ENCODE measurements at regions not wholly inside any gene's neighbourhood (a gene's known extent, or its start where the extent isn't known, plus 50 kb on each side); places are given as distances from the start of the nearest gene placed in this dataset.
A peak's percentile ranks its signal among the peaks of the same experiment; 100 is the strongest.

DNA sequence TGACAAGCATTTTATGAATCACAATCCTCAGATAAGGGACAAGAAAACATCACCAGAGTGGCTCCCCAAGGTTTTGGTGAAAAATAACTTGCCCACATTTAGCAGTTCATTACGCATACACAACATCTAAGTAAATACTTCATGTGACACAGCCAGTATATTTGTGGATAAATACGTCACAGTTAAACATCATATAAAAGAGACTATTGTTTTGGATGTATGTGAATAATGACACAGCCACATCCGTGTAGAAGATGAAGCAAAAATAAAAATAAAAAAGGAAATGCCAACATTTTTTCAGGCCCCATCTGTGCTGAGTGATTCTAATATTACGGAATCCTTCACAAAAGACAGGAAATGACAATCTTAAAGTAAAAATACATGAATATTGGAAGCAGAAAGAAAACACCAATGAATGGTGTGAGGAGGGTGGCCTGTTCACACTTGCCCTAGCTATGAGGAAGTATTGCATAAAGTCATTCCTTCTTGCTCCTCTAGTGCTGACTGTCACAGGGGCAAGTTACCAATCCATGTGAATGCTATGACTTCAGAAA lies 457.1 kb downstream of the KLF12 start:
- Mint-ChIP-seq H3K27me3 (no peaks in the 10 kb centered on the region), H3K9me3 (ENCODE audit: low read depth) (peaks cover 9% of the 10 kb centered on the region), H3K27ac (peak overlapping the region; percentile 4), H3K36me3 (ENCODE audit: insufficient read depth) (no peaks in the 10 kb centered on the region), H3K4me1 (ENCODE audit: low read depth) (peaks cover 41% of the 10 kb centered on the region), H3K4me3 (ENCODE audit: low read depth) (no peak overlapping the region)
- no peak for DNase-seq (ENCODE audit: low spot score, unreplicated experiment)
- TF ChIP-seq, protein P1, sequence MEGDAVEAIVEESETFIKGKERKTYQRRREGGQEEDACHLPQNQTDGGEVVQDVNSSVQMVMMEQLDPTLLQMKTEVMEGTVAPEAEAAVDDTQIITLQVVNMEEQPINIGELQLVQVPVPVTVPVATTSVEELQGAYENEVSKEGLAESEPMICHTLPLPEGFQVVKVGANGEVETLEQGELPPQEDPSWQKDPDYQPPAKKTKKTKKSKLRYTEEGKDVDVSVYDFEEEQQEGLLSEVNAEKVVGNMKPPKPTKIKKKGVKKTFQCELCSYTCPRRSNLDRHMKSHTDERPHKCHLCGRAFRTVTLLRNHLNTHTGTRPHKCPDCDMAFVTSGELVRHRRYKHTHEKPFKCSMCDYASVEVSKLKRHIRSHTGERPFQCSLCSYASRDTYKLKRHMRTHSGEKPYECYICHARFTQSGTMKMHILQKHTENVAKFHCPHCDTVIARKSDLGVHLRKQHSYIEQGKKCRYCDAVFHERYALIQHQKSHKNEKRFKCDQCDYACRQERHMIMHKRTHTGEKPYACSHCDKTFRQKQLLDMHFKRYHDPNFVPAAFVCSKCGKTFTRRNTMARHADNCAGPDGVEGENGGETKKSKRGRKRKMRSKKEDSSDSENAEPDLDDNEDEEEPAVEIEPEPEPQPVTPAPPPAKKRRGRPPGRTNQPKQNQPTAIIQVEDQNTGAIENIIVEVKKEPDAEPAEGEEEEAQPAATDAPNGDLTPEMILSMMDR (IDR thresholded peaks at IDR 0.05; ENCODE audit: unreplicated experiment) = no peak

DNA sequence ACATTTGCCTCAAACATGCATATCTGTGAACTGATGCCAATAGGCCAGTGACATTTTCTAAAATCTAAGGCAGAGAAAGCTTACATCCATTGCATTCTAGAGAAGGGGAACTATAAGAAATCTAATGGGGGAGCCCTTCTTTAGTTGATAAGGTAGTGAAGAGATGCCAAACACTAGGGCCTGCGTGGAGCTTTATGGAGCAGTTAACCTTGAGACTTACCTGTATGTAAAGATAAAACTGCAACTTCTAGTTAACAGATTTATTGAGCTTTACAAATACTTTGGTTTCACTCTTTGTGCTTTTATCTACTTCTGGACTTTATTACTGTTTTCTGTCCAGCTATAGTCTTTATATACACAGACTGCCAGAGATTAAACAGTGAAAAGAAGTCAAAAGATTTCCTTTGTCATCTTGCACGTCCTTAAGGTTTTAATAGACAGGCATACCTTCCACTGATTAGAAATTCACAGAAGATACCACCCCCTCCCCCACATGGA lies 457.6 kb downstream of the KLF12 start:
- H3K4me1 Mint-ChIP-seq (ENCODE audit: low read depth) = peaks cover 43% of the 10 kb centered on the region

DNA sequence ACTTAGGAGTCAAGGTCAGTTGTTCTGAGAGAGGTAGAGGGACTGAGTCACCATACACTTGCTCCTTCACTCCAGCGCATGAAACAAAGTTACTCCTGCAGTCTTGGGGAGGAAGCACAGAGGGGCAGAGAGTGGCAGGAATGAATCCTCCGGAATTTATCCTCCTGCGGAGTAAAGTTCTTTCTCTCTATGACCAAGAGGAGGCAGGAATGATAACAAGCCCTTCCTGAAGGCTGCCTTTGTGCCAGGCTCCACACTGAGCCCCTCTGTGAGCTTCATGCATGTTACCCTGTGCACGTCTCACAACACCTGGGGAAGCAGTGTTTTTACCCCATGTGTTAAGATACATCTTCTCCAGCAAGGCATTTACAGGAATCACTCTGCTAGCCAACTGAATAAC lies 458.4 kb downstream of the KLF12 start:
- peaks cover 13% of the 10 kb centered on the region for H3K9me3 Mint-ChIP-seq (ENCODE audit: low read depth)
- no peak overlapping the region for H3K4me3 Mint-ChIP-seq (ENCODE audit: low read depth)
- no peaks in the 10 kb centered on the region for H3K36me3 Mint-ChIP-seq (ENCODE audit: insufficient read depth)
- TF ChIP-seq, protein P1 (IDR thresholded peaks at IDR 0.05; ENCODE audit: unreplicated experiment) = no peak
- H3K27ac Mint-ChIP-seq = no peak overlapping the region
- DNase-seq (ENCODE audit: low spot score, unreplicated experiment) = no peak
- no peaks in the 10 kb centered on the region for H3K27me3 Mint-ChIP-seq
- peaks cover 43% of the 10 kb centered on the region for H3K4me1 Mint-ChIP-seq (ENCODE audit: low read depth)

More for the DNA sequence above, 457.6 kb downstream of the KLF12 start:
- TF ChIP-seq, protein P1 (IDR thresholded peaks at IDR 0.05; ENCODE audit: unreplicated experiment) = no peak
- Mint-ChIP-seq H3K9me3 (ENCODE audit: low read depth) (peaks cover 9% of the 10 kb centered on the region), H3K27ac (peak overlapping the region; percentile 4), H3K27me3 (no peaks in the 10 kb centered on the region), H3K36me3 (ENCODE audit: insufficient read depth) (no peaks in the 10 kb centered on the region), H3K4me3 (ENCODE audit: low read depth) (no peak overlapping the region)
- no peak for DNase-seq (ENCODE audit: low spot score, unreplicated experiment)

DNA sequence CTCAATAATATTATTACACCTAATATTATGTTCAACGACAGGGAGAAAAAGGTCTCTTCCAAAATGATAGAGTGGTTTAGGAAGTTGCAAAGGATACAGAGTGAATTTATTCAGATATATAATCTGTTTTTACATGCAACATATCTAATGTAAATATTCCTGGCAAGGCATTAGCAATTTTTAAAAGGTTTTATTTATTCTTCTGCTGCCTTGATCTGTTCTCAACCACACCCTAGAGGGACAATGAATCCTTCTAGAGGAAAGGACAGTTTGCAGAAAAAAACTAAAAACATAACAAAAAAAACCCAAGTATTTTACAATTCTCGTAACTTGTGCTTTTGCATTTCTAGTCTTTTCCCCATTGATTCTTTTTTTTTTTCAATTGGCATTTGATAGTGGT lies 459.6 kb downstream of the KLF12 start:
- Mint-ChIP-seq H3K27ac (no peak overlapping the region), H3K4me1 (ENCODE audit: low read depth) (peaks cover 43% of the 10 kb centered on the region), H3K36me3 (ENCODE audit: insufficient read depth) (no peaks in the 10 kb centered on the region), H3K27me3 (no peaks in the 10 kb centered on the region), H3K4me3 (ENCODE audit: low read depth) (no peak overlapping the region), H3K9me3 (ENCODE audit: low read depth) (peaks cover 14% of the 10 kb centered on the region)
- TF ChIP-seq, protein P1 (IDR thresholded peaks at IDR 0.05; ENCODE audit: unreplicated experiment) = no peak
- DNase-seq (ENCODE audit: low spot score, unreplicated experiment) = no peak

DNA sequence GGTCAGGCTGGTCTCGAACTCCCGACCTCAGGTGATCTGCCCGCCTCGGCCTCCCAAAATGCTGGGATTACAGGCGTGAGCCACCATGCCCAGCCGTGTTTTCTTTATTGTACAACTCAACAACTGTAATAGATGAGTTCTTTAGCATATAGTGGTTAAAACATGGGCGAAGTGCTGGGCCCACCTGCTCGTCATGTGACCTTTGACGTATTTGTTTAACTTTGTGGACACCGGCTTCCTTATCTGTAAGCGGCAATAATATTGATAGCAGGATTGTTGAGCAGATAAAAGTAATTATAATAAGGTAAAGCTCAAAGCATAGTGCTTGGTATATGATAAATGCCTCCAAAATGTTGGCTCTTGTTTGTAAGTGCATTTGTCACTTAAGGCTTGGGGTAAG lies 460.3 kb downstream of the KLF12 start:
- H3K27me3 Mint-ChIP-seq = no peaks in the 10 kb centered on the region
- DNase-seq (ENCODE audit: low spot score, unreplicated experiment) = no peak
- peaks cover 43% of the 10 kb centered on the region for H3K4me1 Mint-ChIP-seq (ENCODE audit: low read depth)
- peaks cover 20% of the 10 kb centered on the region for H3K9me3 Mint-ChIP-seq (ENCODE audit: low read depth)
- no peak overlapping the region for H3K4me3 Mint-ChIP-seq (ENCODE audit: low read depth)
- TF ChIP-seq, protein P1 (IDR thresholded peaks at IDR 0.05; ENCODE audit: unreplicated experiment) = no peak
- H3K27ac Mint-ChIP-seq = no peak overlapping the region
- peaks cover 5% of the 10 kb centered on the region for H3K36me3 Mint-ChIP-seq (ENCODE audit: insufficient read depth)

All from progenitor cell of endocrine pancreas (in vitro differentiated cells).